ENCODE measurements at regions not wholly inside any gene's neighbourhood (a gene's known extent, or its start where the extent isn't known, plus 50 kb on each side); places are given as distances from the start of the nearest gene placed in this dataset.

DNA sequence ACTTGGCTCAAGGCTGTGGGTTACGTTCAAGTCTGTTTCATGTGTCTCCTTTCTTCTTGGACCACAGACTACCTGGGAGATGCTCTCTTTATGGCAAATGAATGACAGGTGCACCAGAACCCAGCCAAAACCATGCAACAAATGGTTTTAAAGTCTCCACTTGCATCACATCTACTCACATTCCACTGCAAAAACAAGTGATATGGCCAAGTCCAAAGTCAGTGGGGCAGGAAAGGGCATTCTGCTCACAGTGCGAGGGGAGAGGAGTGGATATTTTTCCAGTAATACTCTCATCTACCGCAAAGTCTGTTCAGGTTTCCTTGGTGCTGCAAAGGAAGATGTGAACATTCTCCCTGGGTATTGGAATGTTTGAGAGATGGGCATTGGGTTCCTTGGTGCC lies 120.5 kb downstream of the UCHL1 start:
- TF ChIP-seq GATA3 (IDR thresholded peaks at IDR 0.05; ENCODE audit: low read depth, low read length): no peak
- TF ChIP-seq GATA2 (IDR thresholded peaks at IDR 0.05; ENCODE audit: low read depth, low read length): no peak
